HT1080 (cell line): ENCODE measurements at regions not wholly inside any gene's neighbourhood (a gene's known extent, or its start where the extent isn't known, plus 50 kb on each side); places are given as distances from the start of the nearest gene placed in this dataset.
A peak's percentile ranks its signal among the peaks of the same experiment; 100 is the strongest.
"Not testable (repeated sequence)": the region's sequence is repeated elsewhere in the genome, so short reads cannot be mapped to it uniquely, and the experiment has no call there.

Experiments
- DNase-seq: peaks from one replicate; pipeline ENCODE4 v3.0.0-alpha.2; 2015; ENCODE audit warnings: low read depth

- no peak for DNase-seq
These were observed 223.8 kb upstream of the ECI2 start for GRCh38 chr6:4359108-4359730.

GRCh38 chr6:4358414-4359107 is 223.2 kb upstream of the ECI2 start:
- peak; percentile 100 for DNase-seq

- not testable (repeated sequence) for DNase-seq
These were observed 222.3 kb upstream of the ECI2 start for GRCh38 chr6:4357660-4358152.

- DNase-seq, result no peak
These were observed 221.7 kb upstream of the ECI2 start for GRCh38 chr6:4356899-4357659.

GRCh38 chr6:4355241-4355640 is 219.9 kb upstream of the ECI2 start:
- DNase-seq, result peak; percentile 97

- no peak for DNase-seq
These were observed 218.8 kb upstream of the ECI2 start for GRCh38 chr6:4354181-4354580.

- no peak for DNase-seq
These were observed 217.4 kb upstream of the ECI2 start for GRCh38 chr6:4352731-4353130.

- no peak for DNase-seq
These were observed 216.9 kb upstream of the ECI2 start for GRCh38 chr6:4352322-4352669.

GRCh38 chr6:4351520-4352321 is 216.3 kb upstream of the ECI2 start:
- peak; percentile 88 for DNase-seq

GRCh38 chr6:4350567-4351519 is 215.5 kb upstream of the ECI2 start:
- peak; percentile 85 for DNase-seq

GRCh38 chr6:4349931-4350330 is 214.6 kb upstream of the ECI2 start:
- DNase-seq, result no peak

GRCh38 chr6:4349323-4349722 is 213.9 kb upstream of the ECI2 start:
- no peak for DNase-seq

GRCh38 chr6:4348462-4349112 is 213.2 kb upstream of the ECI2 start:
- no peak for DNase-seq

GRCh38 chr6:4347877-4348276 is 212.5 kb upstream of the ECI2 start:
- DNase-seq, result no peak

GRCh38 chr6:4346659-4347333 is 211.4 kb upstream of the ECI2 start:
- no peak for DNase-seq

- no peak for DNase-seq
These were observed 210.2 kb upstream of the ECI2 start for GRCh38 chr6:4345543-4345942.

- peak; percentile 40 for DNase-seq
These were observed 209.0 kb upstream of the ECI2 start for GRCh38 chr6:4344317-4344899.

GRCh38 chr6:4342407-4343137 is 207.2 kb upstream of the ECI2 start:
- DNase-seq, result peak; percentile 37
